Sciatic nerve (tissue), 2 donors: ENCODE measurements at regions not wholly inside any gene's neighbourhood (a gene's known extent, or its start where the extent isn't known, plus 50 kb on each side); places are given as distances from the start of the nearest gene placed in this dataset.

Experiments
- ATAC-seq: fragments of 200-7000 bp; cut with Tn5 transposase; one replicate; pipeline ENCODE4 v1.9.1; 2020; ENCODE audit warnings: mild to moderate bottlenecking, moderate library complexity
- DNase-seq: peaks from one replicate; pipeline ENCODE4 v3.0.0-alpha.2; 2020; ENCODE audit warnings: low spot score
- intact Hi-C: fragments of 100-400 bp; cut with DNase I; formaldehyde crosslinking; loops from one replicate; pipeline ENCODE4 v1.14.2; 2022
- donor health status: DM: no; HTN: no; CAD: no.
- donor health status: DM: no; HTN: no; CAD: no.

GRCh38 chrX:110584083-110584482 lies 211.5 kb downstream of the CHRDL1 start:
- DNase-seq (no peak), ATAC-seq (no peak)
- intact Hi-C loops: no loop called here

GRCh38 chrX:110588164-110588563 lies 207.5 kb downstream of the CHRDL1 start:
- DNase-seq: no peak
- no peak for ATAC-seq
- intact Hi-C loops: no loop called here

GRCh38 chrX:110588853-110589252 lies 206.8 kb downstream of the CHRDL1 start:
- DNase-seq (no peak), ATAC-seq (no peak)
- intact Hi-C loops: no loop called here

- DNase-seq: no peak
- ATAC-seq: no peak
- intact Hi-C loops: no loop called here
These were observed 194.8 kb downstream of the CHRDL1 start for GRCh38 chrX:110600745-110601310.

GRCh38 chrX:110614596-110614995 lies 181.0 kb downstream of the CHRDL1 start:
- DNase-seq (no peak), ATAC-seq (no peak)
- intact Hi-C loops: no loop called here
